Left ventricle myocardium inferior (tissue), 1 donor: ENCODE measurements at regions not wholly inside any gene's neighbourhood (a gene's known extent, or its start where the extent isn't known, plus 50 kb on each side); places are given as distances from the start of the nearest gene placed in this dataset.

Experiments
- DNase-seq: peaks from one replicate; pipeline ENCODE4 v3.0.0-alpha.2; 2020
- H3K27ac ChIP-seq: fragments of 200-600 bp; replicated peaks from 2 replicates; pipeline ENCODE4 v1.8.0; 2021
- H3K27me3 ChIP-seq: fragments of 200-600 bp; 2 replicates; pipeline ENCODE4 v1.8.0; 2021; ENCODE audit warnings: low read depth
- H3K36me3 ChIP-seq: fragments of 200-600 bp; 2 replicates; pipeline ENCODE4 v1.8.0; 2021
- H3K4me1 ChIP-seq: fragments of 200-600 bp; 2 replicates; pipeline ENCODE4 v1.8.0; 2021
- H3K4me3 ChIP-seq: fragments of 200-600 bp; 2 replicates; pipeline ENCODE4 v1.8.0; 2021; ENCODE audit warnings: mild to moderate bottlenecking, moderate library complexity
- H3K9me3 ChIP-seq: fragments of 200-600 bp; replicated peaks from 2 replicates; pipeline ENCODE4 v1.8.0; 2021
- CTCF ChIP-seq: fragments of 200-600 bp; IDR thresholded peaks from 2 replicates; pipeline ENCODE4 v1.8.0; 2021; ENCODE audit warnings: antibody characterized with exemption, mild to moderate bottlenecking, borderline replicate concordance
- intact Hi-C: fragments of 100-400 bp; cut with micrococcal nuclease; formaldehyde crosslinking; loops from one replicate; pipeline ENCODE4 v1.11.0; 2022
- donor health status: DM: no; HTN: yes; CAD: no; lungs with severe emphysema.

- intact Hi-C loops: no loop called here
- Histone ChIP-seq H3K27me3 (no peaks in the 10 kb centered on the region), H3K9me3 (no peaks in the 10 kb centered on the region), H3K27ac (no peak overlapping the region), H3K4me1 (peaks cover 42% of the 10 kb centered on the region), H3K4me3 (no peak overlapping the region), H3K36me3 (no peaks in the 10 kb centered on the region)
- no peak for DNase-seq
- TF ChIP-seq CTCF: no peak
Measured at GRCh38 chr6:22001396-22002027, 295.3 kb downstream of the PRL start.

GRCh38 chr6:22003287-22003686 is 293.5 kb downstream of the PRL start:
- H3K27me3 ChIP-seq: no peaks in the 10 kb centered on the region
- no peak for TF ChIP-seq CTCF
- peaks cover 7% of the 10 kb centered on the region for H3K9me3 ChIP-seq
- intact Hi-C loops: no loop called here
- DNase-seq: no peak
- peaks cover 25% of the 10 kb centered on the region for H3K4me1 ChIP-seq
- no peak overlapping the region for H3K27ac ChIP-seq
- no peak overlapping the region for H3K4me3 ChIP-seq
- no peaks in the 10 kb centered on the region for H3K36me3 ChIP-seq

- no peaks in the 10 kb centered on the region for H3K27me3 ChIP-seq
- H3K9me3 ChIP-seq: peaks cover 7% of the 10 kb centered on the region
- H3K4me3 ChIP-seq: no peak overlapping the region
- intact Hi-C loops: no loop called here
- no peaks in the 10 kb centered on the region for H3K36me3 ChIP-seq
- no peak overlapping the region for H3K27ac ChIP-seq
- no peak for DNase-seq
- no peaks in the 10 kb centered on the region for H3K4me1 ChIP-seq
- TF ChIP-seq CTCF: no peak
Measured at GRCh38 chr6:22006795-22007194, 290.0 kb downstream of the PRL start.

GRCh38 chr6:22007469-22007868 is 289.4 kb downstream of the PRL start:
- peaks cover 7% of the 10 kb centered on the region for H3K9me3 ChIP-seq
- no peaks in the 10 kb centered on the region for H3K4me1 ChIP-seq
- intact Hi-C loops: no loop called here
- no peaks in the 10 kb centered on the region for H3K27me3 ChIP-seq
- TF ChIP-seq CTCF: no peak
- no peak overlapping the region for H3K4me3 ChIP-seq
- no peak for DNase-seq
- H3K27ac ChIP-seq: no peak overlapping the region
- H3K36me3 ChIP-seq: no peaks in the 10 kb centered on the region

- H3K4me1 ChIP-seq: no peaks in the 10 kb centered on the region
- H3K27ac ChIP-seq: no peak overlapping the region
- no peaks in the 10 kb centered on the region for H3K27me3 ChIP-seq
- H3K4me3 ChIP-seq: no peak overlapping the region
- no peak for DNase-seq
- intact Hi-C loops: no loop called here
- peaks cover 7% of the 10 kb centered on the region for H3K9me3 ChIP-seq
- TF ChIP-seq CTCF: no peak
- H3K36me3 ChIP-seq: no peaks in the 10 kb centered on the region
Measured at GRCh38 chr6:22008248-22008836, 288.5 kb downstream of the PRL start.
